Neutrophil (primary cell): ENCODE measurements at regions not wholly inside any gene's neighbourhood (a gene's known extent, or its start where the extent isn't known, plus 50 kb on each side); places are given as distances from the start of the nearest gene placed in this dataset.

ENCODE experiments used
- H3K27ac ChIP-seq: fragments of 200-600 bp; sonication (generic); 2 replicates; pipeline ENCODE4 v1.5.1; 2016; ENCODE audit warnings: mild to moderate bottlenecking, moderate library complexity
- H3K27me3 ChIP-seq: fragments of 200-600 bp; sonication (generic); 2 replicates; pipeline ENCODE4 v1.6.0; 2016; ENCODE audit warnings: mild to moderate bottlenecking
- H3K36me3 ChIP-seq: fragments of 200-600 bp; sonication (generic); 2 replicates; pipeline ENCODE4 v1.5.1; 2017
- H3K4me1 ChIP-seq, 2 experiments: fragments of 200-600 bp in 1 of 2; sonication (generic) in 1 of 2; 1 replicate in 1 of 2; 2 replicates in 1 of 2; pipeline versions ENCODE4 v1.5.1 to v1.6.1; 2013 to 2016; ENCODE audit warnings: low read depth in 1 of 2, low read length in 1 of 2, mild to moderate bottlenecking in 1 of 2, moderate library complexity in 1 of 2; ENCODE audit not compliant: control insufficient read depth in 1 of 2, insufficient read depth in 1 of 2
- H3K4me3 ChIP-seq, 2 experiments: fragments of 200-600 bp in 1 of 2; sonication (generic) in 1 of 2; 1 replicate in 1 of 2; 2 replicates in 1 of 2; pipeline ENCODE4 v1.5.1; 2013 to 2016; ENCODE audit warnings: low read depth in 1 of 2, low read length in 1 of 2, mild to moderate bottlenecking in 1 of 2, moderate library complexity in 1 of 2
- H3K9me3 ChIP-seq: fragments of 200-600 bp; sonication (generic); 2 replicates; pipeline ENCODE4 v1.5.1; 2016
- TF ChIP-seq, protein P1 (sequence below): fragments of 200-600 bp; sonication (generic); IDR thresholded peaks from 2 replicates; pipeline ENCODE4 v1.5.1; 2016; ENCODE audit warnings: antibody characterized with exemption

DNA sequence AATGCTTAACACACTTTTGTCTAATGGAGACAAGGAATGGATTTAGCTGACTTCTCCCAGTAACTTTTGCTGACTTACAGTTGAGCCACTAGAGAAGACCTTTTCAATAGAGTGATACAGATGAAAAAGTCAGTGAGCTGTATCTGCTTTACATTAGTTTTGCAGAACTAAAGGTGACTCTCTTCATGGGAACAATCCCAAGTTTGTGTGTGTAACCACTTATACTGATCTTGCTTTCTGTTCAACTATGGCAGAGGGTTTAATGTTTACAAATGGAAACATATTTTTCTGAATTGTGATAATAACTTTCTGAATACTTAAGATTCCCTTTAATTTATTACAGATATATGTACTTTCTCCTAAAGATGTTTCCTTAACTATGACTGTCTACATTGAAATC is 182.6 kb upstream of the PUDP start:
- H3K36me3 ChIP-seq: no peaks in the 10 kb centered on the region
- TF ChIP-seq, protein P1, sequence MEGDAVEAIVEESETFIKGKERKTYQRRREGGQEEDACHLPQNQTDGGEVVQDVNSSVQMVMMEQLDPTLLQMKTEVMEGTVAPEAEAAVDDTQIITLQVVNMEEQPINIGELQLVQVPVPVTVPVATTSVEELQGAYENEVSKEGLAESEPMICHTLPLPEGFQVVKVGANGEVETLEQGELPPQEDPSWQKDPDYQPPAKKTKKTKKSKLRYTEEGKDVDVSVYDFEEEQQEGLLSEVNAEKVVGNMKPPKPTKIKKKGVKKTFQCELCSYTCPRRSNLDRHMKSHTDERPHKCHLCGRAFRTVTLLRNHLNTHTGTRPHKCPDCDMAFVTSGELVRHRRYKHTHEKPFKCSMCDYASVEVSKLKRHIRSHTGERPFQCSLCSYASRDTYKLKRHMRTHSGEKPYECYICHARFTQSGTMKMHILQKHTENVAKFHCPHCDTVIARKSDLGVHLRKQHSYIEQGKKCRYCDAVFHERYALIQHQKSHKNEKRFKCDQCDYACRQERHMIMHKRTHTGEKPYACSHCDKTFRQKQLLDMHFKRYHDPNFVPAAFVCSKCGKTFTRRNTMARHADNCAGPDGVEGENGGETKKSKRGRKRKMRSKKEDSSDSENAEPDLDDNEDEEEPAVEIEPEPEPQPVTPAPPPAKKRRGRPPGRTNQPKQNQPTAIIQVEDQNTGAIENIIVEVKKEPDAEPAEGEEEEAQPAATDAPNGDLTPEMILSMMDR: no peak

DNA sequence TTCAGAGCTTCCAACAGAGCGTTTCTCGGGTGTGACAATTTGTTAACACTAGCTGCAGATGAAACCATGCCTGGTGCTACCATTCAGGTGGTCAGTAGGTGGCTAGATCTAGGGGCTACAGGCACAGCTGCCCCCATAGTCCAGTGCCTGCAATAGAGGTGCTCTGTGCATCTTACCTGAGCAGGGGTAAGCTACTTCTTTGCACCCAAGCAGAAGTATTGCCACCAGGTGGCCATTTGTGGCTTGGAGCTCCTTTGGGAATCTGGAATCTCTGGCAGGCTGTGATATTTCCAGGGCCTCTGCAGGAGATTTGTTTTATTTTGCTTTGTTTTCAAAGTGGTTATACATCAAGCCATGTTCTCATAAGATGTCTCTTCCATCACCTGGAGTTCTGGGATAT is 170.7 kb upstream of the PUDP start:
- no peaks in the 10 kb centered on the region for H3K9me3 ChIP-seq

More for the DNA sequence above, 182.6 kb upstream of the PUDP start:
- no peaks in the 10 kb centered on the region for H3K27me3 ChIP-seq
- no peak overlapping the region for H3K4me3 ChIP-seq
- H3K9me3 ChIP-seq: no peaks in the 10 kb centered on the region
- no peaks in the 10 kb centered on the region for H3K4me1 ChIP-seq
- no peak overlapping the region for H3K27ac ChIP-seq

DNA sequence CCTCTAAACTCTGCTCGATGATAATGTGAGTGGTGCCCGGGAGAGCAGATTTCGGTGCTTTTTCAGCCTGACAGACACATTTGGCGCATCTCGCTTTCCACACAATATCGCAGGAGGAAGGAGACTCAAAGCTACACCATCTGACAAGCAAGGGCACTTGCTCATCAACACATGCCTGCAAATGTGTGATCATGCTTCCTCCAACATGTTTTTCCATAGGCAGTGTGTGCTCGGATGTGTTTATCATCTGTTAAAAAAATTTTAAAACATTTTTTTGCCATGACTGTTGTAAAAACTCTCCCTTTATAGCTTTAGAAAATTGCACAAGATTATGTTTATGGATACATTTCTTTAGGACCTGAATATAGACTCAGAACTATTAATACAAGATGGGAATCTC is 170.3 kb upstream of the PUDP start:
- Histone ChIP-seq H3K4me3 (no peak overlapping the region), H3K27me3 (no peaks in the 10 kb centered on the region), H3K9me3 (no peaks in the 10 kb centered on the region), H3K27ac (no peak overlapping the region), H3K36me3 (no peaks in the 10 kb centered on the region), H3K4me1 (no peaks in the 10 kb centered on the region)
- TF ChIP-seq, protein P1: no peak

More for the DNA sequence above, 170.7 kb upstream of the PUDP start:
- H3K27me3 ChIP-seq: no peaks in the 10 kb centered on the region
- H3K27ac ChIP-seq: no peak overlapping the region
- H3K4me1 ChIP-seq: no peaks in the 10 kb centered on the region
- H3K4me3 ChIP-seq: no peak overlapping the region
- H3K36me3 ChIP-seq: no peaks in the 10 kb centered on the region
- TF ChIP-seq, protein P1: no peak

DNA sequence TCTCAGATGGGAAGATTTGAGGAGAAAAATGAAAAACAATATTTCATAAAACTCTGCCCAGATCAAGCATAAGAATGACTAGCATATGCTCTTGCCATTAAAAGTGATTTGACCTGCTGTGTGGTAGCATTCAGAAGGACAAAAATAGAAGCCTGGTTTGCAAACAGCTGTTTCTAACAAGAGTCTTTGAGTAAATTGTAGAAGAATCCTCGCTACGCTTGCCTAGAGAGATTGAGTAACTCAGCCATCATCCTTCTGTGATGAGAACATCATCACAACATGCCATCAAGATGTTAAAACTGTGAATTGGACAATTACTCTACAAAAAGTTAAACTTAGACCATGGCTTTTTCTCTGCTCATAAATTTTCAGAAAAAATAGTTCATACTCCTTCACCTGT is 168.9 kb upstream of the PUDP start:
- Histone ChIP-seq H3K4me3 (no peak overlapping the region), H3K36me3 (no peaks in the 10 kb centered on the region), H3K27me3 (no peaks in the 10 kb centered on the region), H3K4me1 (no peaks in the 10 kb centered on the region), H3K9me3 (no peaks in the 10 kb centered on the region), H3K27ac (no peak overlapping the region)
- TF ChIP-seq, protein P1: no peak

DNA sequence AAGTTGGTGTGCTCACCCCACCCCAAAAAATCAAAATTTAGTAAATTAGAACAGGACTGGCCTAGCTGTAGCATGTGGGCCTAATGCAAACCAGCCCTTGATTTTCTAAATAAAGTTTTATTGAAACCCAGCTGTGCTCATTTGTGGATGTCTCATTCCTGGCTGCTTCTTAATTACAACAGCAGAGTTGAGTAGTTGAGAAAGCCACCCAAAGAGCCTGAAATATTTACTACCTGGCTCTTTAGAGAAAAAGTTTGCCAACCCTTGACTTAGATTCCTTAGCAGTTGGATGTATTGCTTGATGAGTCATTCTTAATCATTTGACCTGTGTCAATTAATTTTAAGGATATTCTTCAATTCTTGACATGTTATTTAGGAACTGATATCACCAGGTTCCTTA is 168.3 kb upstream of the PUDP start:
- Histone ChIP-seq H3K4me1 (no peaks in the 10 kb centered on the region), H3K4me3 (no peak overlapping the region), H3K36me3 (no peaks in the 10 kb centered on the region), H3K27me3 (no peaks in the 10 kb centered on the region), H3K9me3 (no peaks in the 10 kb centered on the region), H3K27ac (no peak overlapping the region)
- TF ChIP-seq, protein P1: no peak

DNA sequence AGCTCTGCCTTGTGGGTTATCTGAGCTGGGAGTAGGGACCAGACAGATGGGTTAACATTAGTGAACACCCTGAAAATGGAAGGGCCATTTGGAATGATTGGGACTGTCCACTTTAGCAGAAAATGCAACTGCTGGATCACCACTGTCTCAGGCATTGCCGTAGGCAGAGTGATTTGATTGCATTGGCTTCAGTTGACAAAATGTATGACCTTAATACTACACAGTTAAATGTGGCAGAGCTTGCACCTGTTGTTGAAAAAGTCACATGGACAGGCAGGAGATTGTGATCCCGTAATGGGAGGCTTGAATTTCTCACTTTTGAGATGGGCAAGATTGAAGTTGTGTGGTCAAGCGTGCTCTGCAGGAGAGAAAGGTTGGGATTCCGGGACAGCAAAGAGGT is 166.5 kb upstream of the PUDP start:
- H3K27ac ChIP-seq: no peak overlapping the region
- no peaks in the 10 kb centered on the region for H3K4me1 ChIP-seq
- no peaks in the 10 kb centered on the region for H3K36me3 ChIP-seq
- TF ChIP-seq, protein P1: no peak
- H3K4me3 ChIP-seq: no peak overlapping the region
- no peaks in the 10 kb centered on the region for H3K27me3 ChIP-seq
- H3K9me3 ChIP-seq: no peaks in the 10 kb centered on the region
